Ectodermal cell (in vitro differentiated cells): ENCODE measurements at regions not wholly inside any gene's neighbourhood (a gene's known extent, or its start where the extent isn't known, plus 50 kb on each side); places are given as distances from the start of the nearest gene placed in this dataset.

ENCODE experiments used
- H3K27ac ChIP-seq: 2 replicates; pipeline ENCODE4 v1.7.0; 2013; ENCODE audit warnings: mild to moderate bottlenecking, low read depth, low read length; ENCODE audit not compliant: insufficient read depth, poor library complexity, severe bottlenecking
- H3K27me3 ChIP-seq: 2 replicates; pipeline ENCODE4 v1.7.0; 2013; ENCODE audit warnings: mild to moderate bottlenecking, low read length; ENCODE audit not compliant: insufficient read depth, control insufficient read depth, poor library complexity, severe bottlenecking
- H3K36me3 ChIP-seq: one replicate; pipeline ENCODE4 v1.7.0; 2013; ENCODE audit warnings: low read length; ENCODE audit not compliant: control insufficient read depth, insufficient read depth
- H3K4me1 ChIP-seq: one replicate; pipeline ENCODE4 v1.7.0; 2013; ENCODE audit warnings: low read length; ENCODE audit not compliant: control insufficient read depth, insufficient read depth
- H3K4me3 ChIP-seq: 2 replicates; pipeline ENCODE4 v1.7.0; 2013; ENCODE audit warnings: low read depth, low read length, control low read depth; ENCODE audit not compliant: insufficient read depth
- H3K9me3 ChIP-seq: 2 replicates; pipeline ENCODE4 v1.7.0; 2013; ENCODE audit warnings: mild to moderate bottlenecking, low read length, moderate library complexity; ENCODE audit not compliant: control insufficient read depth
- WGBS, 2 experiments: methylation state at CpG; one replicate each; pipeline ENCODE4 v1.1.7; 2013; ENCODE audit warnings: missing lambda C conversion rate in 2 of 2; 5-methylcytosine and 5-hydroxymethylcytosine counted together

GRCh38 chr2:158034198-158034866, 67.3 kb upstream of the UPP2 start:
- Histone ChIP-seq H3K27me3 (peaks cover 4% of the 10 kb centered on the region), H3K9me3 (no peaks in the 10 kb centered on the region), H3K27ac (no peak overlapping the region), H3K4me1 (no peaks in the 10 kb centered on the region), H3K36me3 (no peaks in the 10 kb centered on the region), H3K4me3 (no peak overlapping the region)
- 47 to 50% methylated on average over 7 of the region's 7 CpGs for WGBS, 2 experiments

DNA sequence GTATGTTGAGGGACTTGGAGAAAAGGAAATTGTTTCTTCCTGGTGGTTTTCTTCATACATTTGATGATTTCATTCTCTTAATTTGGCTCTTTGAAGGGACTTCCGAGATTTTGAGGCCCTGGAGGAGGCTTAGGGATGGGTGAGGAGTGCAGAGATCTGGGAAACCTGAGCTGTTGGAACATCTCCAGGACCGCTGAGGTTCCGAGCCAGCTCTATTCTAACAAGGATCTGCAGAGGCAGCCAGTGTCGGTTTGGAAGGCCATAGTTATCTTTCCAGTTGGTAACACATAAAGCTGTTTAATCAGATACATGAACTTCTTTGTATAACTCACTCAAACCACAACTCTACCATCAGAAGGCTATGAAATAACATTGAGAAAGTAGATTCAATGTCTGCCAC, 70.3 kb upstream of the UPP2 start:
- H3K4me3 ChIP-seq = no peak overlapping the region

DNA sequence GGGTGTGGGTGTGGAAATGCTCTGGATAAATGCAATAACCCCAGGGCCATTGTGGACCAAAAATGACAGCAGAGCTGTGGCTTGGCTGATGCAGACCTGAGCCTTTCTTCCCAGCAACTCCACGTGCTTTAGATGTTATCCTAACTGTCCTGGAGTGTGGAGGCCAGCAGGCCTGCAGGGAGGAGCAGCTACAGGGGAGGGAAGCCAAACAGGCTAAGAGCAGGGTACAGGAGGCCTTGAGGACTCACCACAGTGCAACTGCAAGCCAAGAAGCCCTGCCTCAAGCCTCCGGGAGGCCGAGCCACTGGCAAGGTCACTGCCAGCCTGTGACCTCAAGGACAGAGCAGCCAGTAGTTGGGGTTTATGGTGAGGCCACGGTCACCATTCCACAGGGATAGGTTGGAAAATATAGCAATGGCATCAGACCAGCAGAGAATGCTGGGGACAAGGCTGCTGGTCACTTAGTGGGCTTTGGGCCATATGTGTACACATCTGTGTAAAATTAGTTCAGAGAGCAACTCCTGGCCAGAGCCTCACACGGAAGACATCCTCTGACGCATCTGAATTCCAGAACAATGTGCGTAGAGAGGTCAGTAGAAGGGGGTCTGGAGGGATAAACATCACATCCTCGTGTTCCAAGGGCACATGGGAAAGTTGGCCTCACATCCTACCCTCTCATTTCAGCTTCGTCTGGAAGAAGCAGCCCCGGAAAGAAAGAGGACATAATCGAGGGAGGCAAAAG, 76.2 kb upstream of the UPP2 start:
- WGBS, 2 experiments = 89 to 90% methylated on average over 11 of the region's 11 CpGs
- Histone ChIP-seq H3K36me3 (no peaks in the 10 kb centered on the region), H3K27me3 (no peaks in the 10 kb centered on the region), H3K4me3 (no peak overlapping the region), H3K27ac (no peak overlapping the region), H3K4me1 (no peaks in the 10 kb centered on the region), H3K9me3 (no peaks in the 10 kb centered on the region)

More for the DNA sequence above, 70.3 kb upstream of the UPP2 start:
- no peak overlapping the region for H3K27ac ChIP-seq
- H3K4me1 ChIP-seq = no peaks in the 10 kb centered on the region
- peaks cover 4% of the 10 kb centered on the region for H3K27me3 ChIP-seq
- WGBS, 2 experiments = 90 to 96% methylated on average over 4 of the region's 4 CpGs
- no peaks in the 10 kb centered on the region for H3K9me3 ChIP-seq
- H3K36me3 ChIP-seq = no peaks in the 10 kb centered on the region

DNA sequence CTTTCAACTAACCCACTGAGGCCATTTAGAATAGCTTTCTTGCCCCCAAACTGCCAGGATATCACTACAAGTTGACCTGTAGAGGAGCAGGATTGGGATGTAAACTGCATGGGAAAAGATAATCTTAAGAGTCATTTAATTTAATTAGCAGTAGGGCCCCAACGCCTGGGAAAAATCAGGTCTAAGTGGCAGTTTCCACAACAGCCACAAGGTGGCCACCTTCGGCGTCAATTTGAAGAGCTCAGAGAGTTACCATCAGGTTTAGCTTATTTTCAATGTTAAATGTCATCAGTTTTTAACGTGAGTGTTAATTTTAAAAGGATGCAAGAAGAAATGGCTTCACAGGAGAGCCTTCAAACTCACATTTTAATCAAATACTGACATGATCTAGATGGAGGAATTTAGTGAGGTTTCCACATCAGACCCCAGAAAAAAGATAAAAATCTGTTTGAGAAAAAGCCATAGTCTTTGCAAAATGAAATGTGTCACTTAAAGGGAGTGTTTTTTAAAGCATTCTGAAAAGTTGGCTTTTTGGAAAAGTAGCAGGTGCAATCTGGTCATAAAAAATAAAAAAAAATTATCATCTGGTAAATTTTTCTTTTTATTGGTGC, 77.3 kb upstream of the UPP2 start:
- no peaks in the 10 kb centered on the region for H3K36me3 ChIP-seq
- no peaks in the 10 kb centered on the region for H3K27me3 ChIP-seq
- H3K27ac ChIP-seq = no peak overlapping the region
- WGBS, 2 experiments = 6% methylated on average over 4 of the region's 4 CpGs
- H3K4me3 ChIP-seq = no peak overlapping the region
- no peaks in the 10 kb centered on the region for H3K4me1 ChIP-seq
- no peaks in the 10 kb centered on the region for H3K9me3 ChIP-seq

GRCh38 chr2:158022888-158023287, 78.8 kb upstream of the UPP2 start:
- no peaks in the 10 kb centered on the region for H3K27me3 ChIP-seq
- H3K4me3 ChIP-seq = no peak overlapping the region
- no peak overlapping the region for H3K27ac ChIP-seq
- H3K4me1 ChIP-seq = no peaks in the 10 kb centered on the region
- H3K36me3 ChIP-seq = no peaks in the 10 kb centered on the region
- H3K9me3 ChIP-seq = no peaks in the 10 kb centered on the region
- WGBS, 2 experiments = 91 to 94% methylated on average over 1 of the region's 1 CpG

DNA sequence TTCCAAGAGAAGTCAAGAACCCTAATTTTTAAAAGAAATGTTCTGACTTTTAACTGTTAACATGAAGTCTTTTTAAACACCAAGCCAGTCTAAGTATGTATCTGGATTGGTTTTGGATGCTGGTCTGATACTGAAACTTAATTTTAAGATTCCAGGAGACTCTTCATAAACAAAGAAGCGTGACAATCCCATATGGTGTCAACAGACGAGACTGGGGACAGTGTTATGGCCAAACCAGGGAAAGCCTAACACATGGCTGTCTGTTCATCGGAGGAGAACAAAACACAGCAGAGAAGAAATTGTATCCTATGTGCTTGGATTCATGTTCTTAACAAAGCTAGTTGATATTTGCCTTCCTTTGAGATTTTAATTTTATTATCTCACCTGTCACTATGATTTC, 80.5 kb upstream of the UPP2 start:
- H3K36me3 ChIP-seq = no peaks in the 10 kb centered on the region
- WGBS, 2 experiments = 95 to 97% methylated on average over 3 of the region's 3 CpGs
- no peak overlapping the region for H3K27ac ChIP-seq
- no peak overlapping the region for H3K4me3 ChIP-seq
- no peaks in the 10 kb centered on the region for H3K4me1 ChIP-seq
- H3K9me3 ChIP-seq = no peaks in the 10 kb centered on the region
- H3K27me3 ChIP-seq = no peaks in the 10 kb centered on the region

DNA sequence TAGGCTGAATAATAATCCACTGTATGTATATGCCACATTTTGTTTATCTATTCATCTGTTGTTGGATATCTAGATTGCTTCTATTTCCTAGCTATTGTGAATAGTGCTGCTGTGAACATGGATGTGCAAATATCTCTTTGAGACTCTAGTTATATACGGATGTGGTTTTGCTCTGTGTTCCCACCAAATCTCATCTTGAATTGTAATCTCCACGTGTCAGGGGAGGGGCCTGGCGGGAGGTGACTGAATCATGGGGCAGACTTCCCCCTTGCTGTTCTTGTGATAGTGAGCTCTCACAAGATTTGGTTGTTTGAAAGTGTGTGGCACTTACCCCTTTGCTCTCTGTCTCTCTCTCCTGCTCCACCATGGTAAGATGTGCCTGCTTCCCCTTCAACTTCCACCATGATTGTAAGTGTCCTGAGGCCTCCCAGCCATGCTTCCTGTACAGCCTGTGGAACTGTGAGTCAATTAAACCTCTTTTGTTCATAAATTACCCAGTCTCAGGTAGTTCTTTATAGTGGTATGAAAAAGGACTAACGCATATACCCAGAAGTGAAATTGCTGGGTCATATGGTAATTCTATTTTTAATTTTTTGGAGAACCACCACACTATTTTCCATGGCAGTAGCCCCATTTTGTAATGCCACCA, 86.1 kb upstream of the UPP2 start:
- H3K36me3 ChIP-seq = no peaks in the 10 kb centered on the region
- H3K27ac ChIP-seq = no peak overlapping the region
- no peaks in the 10 kb centered on the region for H3K27me3 ChIP-seq
- no peaks in the 10 kb centered on the region for H3K9me3 ChIP-seq
- 83 to 84% methylated on average over 3 to 4 of the region's 4 CpGs for WGBS, 2 experiments
- H3K4me1 ChIP-seq = peaks cover 9% of the 10 kb centered on the region
- no peak overlapping the region for H3K4me3 ChIP-seq

DNA sequence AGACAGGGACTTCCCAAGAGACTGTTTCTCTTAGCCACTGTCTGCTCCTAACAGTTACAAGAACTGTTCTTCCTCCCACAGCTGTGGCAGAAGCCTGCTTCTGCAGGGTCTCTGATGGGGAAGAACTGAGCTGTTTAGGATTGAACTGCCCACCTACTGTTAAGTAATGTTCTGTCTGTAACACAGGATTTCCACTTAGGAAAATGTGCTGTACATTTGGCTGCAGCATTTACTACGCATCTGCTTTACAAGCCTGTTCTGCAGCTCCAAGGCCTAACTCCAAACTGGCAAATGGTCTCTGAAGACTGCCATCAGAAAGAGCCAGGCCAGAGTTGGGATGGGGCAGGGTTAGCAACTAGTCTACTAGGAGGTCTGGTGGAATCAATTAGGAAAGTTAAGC, 87.8 kb upstream of the UPP2 start:
- Histone ChIP-seq H3K36me3 (no peaks in the 10 kb centered on the region), H3K27ac (no peak overlapping the region), H3K27me3 (no peaks in the 10 kb centered on the region), H3K4me1 (peaks cover 9% of the 10 kb centered on the region), H3K9me3 (no peaks in the 10 kb centered on the region), H3K4me3 (no peak overlapping the region)
- WGBS, 2 experiments = 95 to 96% methylated on average over 1 of the region's 1 CpG

- Histone ChIP-seq H3K27me3 (no peaks in the 10 kb centered on the region), H3K4me1 (peaks cover 9% of the 10 kb centered on the region), H3K4me3 (no peak overlapping the region), H3K27ac (no peak overlapping the region), H3K9me3 (no peaks in the 10 kb centered on the region), H3K36me3 (no peaks in the 10 kb centered on the region)
- WGBS, 2 experiments = 60 to 61% methylated on average over 5 of the region's 5 CpGs
Measured at GRCh38 chr2:158011055-158011771, 90.5 kb upstream of the UPP2 start.
